HepG2 (cell line): ENCODE measurements at regions not wholly inside any gene's neighbourhood (a gene's known extent, or its start where the extent isn't known, plus 50 kb on each side); places are given as distances from the start of the nearest gene placed in this dataset.

Source experiments
- MAFG ChIP-seq: sonication (generic); formaldehyde crosslinking; IDR thresholded peaks from 2 replicates; pipeline ENCODE4 v1.5.1; 2020; ENCODE audit warnings: mild to moderate bottlenecking, missing genetic modification reagents
- RFX3 ChIP-seq: IDR thresholded peaks from 2 replicates; pipeline ENCODE4 v1.6.1; 2016; ENCODE audit warnings: missing biosample characterization, missing genetic modification reagents
- SMAD9 ChIP-seq: sonication (generic); formaldehyde crosslinking; IDR thresholded peaks from 2 replicates; pipeline ENCODE4 v1.5.1; 2020; ENCODE audit warnings: mild to moderate bottlenecking, missing genetic modification reagents
- SP140L ChIP-seq: sonication (generic); formaldehyde crosslinking; IDR thresholded peaks from 2 replicates; pipeline ENCODE4 v1.4.0; 2020; ENCODE audit warnings: missing genetic modification reagents, borderline replicate concordance
- ZEB1 ChIP-seq: IDR thresholded peaks from 2 replicates; pipeline ENCODE4 v1.6.1; 2012; ENCODE audit warnings: mild to moderate bottlenecking, low read depth, inconsistent platforms; ENCODE audit not compliant: insufficient replicate concordance
- ZNF484 ChIP-seq: sonication (generic); formaldehyde crosslinking; IDR thresholded peaks from 2 replicates; pipeline ENCODE4 v1.5.1; 2020; ENCODE audit warnings: mild to moderate bottlenecking, low read depth, missing genetic modification reagents, borderline replicate concordance
- ZNF687 ChIP-seq: sonication (generic); formaldehyde crosslinking; IDR thresholded peaks from 2 replicates; pipeline ENCODE4 v1.5.1; 2020; ENCODE audit warnings: mild to moderate bottlenecking, missing genetic modification reagents, moderate library complexity
- ZSCAN21 ChIP-seq: sonication (generic); formaldehyde crosslinking; IDR thresholded peaks from 2 replicates; pipeline ENCODE4 v1.8.0; 2022; ENCODE audit warnings: mild to moderate bottlenecking, missing genetic modification reagents, moderate library complexity, borderline replicate concordance
- TF ChIP-seq, protein P1 (sequence below): sonication (generic); formaldehyde crosslinking; IDR thresholded peaks from 2 replicates; pipeline ENCODE4 v1.4.0; 2020; ENCODE audit warnings: missing genetic modification reagents
- TF ChIP-seq, protein P2 (sequence below): sonication (generic); formaldehyde crosslinking; IDR thresholded peaks from 2 replicates; pipeline ENCODE4 v1.5.1; 2020; ENCODE audit warnings: missing genetic modification reagents, mild to moderate bottlenecking, borderline replicate concordance
- TF ChIP-seq, protein P3 (sequence below): sonication (generic); formaldehyde crosslinking; IDR thresholded peaks from 2 replicates; pipeline ENCODE4; 2020; ENCODE audit warnings: missing genetic modification reagents, mild to moderate bottlenecking, borderline replicate concordance

- TF ChIP-seq, protein P1, sequence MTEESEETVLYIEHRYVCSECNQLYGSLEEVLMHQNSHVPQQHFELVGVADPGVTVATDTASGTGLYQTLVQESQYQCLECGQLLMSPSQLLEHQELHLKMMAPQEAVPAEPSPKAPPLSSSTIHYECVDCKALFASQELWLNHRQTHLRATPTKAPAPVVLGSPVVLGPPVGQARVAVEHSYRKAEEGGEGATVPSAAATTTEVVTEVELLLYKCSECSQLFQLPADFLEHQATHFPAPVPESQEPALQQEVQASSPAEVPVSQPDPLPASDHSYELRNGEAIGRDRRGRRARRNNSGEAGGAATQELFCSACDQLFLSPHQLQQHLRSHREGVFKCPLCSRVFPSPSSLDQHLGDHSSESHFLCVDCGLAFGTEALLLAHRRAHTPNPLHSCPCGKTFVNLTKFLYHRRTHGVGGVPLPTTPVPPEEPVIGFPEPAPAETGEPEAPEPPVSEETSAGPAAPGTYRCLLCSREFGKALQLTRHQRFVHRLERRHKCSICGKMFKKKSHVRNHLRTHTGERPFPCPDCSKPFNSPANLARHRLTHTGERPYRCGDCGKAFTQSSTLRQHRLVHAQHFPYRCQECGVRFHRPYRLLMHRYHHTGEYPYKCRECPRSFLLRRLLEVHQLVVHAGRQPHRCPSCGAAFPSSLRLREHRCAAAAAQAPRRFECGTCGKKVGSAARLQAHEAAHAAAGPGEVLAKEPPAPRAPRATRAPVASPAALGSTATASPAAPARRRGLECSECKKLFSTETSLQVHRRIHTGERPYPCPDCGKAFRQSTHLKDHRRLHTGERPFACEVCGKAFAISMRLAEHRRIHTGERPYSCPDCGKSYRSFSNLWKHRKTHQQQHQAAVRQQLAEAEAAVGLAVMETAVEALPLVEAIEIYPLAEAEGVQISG (CRISPR knock-in tag), result 0 out of 2 replicates have a peak, but pooled peaks have one; percentile 25
- no peak for TF ChIP-seq ZSCAN21
- peak; percentile 34 for TF ChIP-seq ZEB1
- 0 out of 2 replicates have a peak, but pooled peaks have one; percentile 6 for TF ChIP-seq SP140L
- TF ChIP-seq, protein P2, sequence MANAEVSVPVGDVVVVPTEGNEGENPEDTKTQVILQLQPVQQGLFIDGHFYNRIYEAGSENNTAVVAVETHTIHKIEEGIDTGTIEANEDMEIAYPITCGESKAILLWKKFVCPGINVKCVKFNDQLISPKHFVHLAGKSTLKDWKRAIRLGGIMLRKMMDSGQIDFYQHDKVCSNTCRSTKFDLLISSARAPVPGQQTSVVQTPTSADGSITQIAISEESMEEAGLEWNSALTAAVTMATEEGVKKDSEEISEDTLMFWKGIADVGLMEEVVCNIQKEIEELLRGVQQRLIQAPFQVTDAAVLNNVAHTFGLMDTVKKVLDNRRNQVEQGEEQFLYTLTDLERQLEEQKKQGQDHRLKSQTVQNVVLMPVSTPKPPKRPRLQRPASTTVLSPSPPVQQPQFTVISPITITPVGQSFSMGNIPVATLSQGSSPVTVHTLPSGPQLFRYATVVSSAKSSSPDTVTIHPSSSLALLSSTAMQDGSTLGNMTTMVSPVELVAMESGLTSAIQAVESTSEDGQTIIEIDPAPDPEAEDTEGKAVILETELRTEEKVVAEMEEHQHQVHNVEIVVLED (CRISPR knock-in tag), result peak; percentile 19; the same call in 1 of the 2 replicates
- TF ChIP-seq SMAD9 (CRISPR knock-in tag), result no peak
- TF ChIP-seq ZNF687 (CRISPR knock-in tag), result no peak
- TF ChIP-seq ZNF484 (CRISPR knock-in tag), result no peak
- TF ChIP-seq MAFG, result no peak
- TF ChIP-seq, protein P3, sequence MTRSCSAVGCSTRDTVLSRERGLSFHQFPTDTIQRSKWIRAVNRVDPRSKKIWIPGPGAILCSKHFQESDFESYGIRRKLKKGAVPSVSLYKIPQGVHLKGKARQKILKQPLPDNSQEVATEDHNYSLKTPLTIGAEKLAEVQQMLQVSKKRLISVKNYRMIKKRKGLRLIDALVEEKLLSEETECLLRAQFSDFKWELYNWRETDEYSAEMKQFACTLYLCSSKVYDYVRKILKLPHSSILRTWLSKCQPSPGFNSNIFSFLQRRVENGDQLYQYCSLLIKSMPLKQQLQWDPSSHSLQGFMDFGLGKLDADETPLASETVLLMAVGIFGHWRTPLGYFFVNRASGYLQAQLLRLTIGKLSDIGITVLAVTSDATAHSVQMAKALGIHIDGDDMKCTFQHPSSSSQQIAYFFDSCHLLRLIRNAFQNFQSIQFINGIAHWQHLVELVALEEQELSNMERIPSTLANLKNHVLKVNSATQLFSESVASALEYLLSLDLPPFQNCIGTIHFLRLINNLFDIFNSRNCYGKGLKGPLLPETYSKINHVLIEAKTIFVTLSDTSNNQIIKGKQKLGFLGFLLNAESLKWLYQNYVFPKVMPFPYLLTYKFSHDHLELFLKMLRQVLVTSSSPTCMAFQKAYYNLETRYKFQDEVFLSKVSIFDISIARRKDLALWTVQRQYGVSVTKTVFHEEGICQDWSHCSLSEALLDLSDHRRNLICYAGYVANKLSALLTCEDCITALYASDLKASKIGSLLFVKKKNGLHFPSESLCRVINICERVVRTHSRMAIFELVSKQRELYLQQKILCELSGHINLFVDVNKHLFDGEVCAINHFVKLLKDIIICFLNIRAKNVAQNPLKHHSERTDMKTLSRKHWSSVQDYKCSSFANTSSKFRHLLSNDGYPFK (CRISPR knock-in tag), result no peak
- no peak for TF ChIP-seq RFX3 (CRISPR knock-in tag)
Measured at GRCh38 chr15:53454843-53455721, 304.4 kb downstream of the WDR72 start (continued).
